HCT116 (cell line): ENCODE measurements at regions not wholly inside any gene's neighbourhood (a gene's known extent, or its start where the extent isn't known, plus 50 kb on each side); places are given as distances from the start of the nearest gene placed in this dataset.

Source experiments
- ATAC-seq: fragments of 200-7000 bp; cut with Tn5 transposase; 2 replicates; pipeline ENCODE4 v1.9.1; 2020; ENCODE audit warnings: mild to moderate bottlenecking, moderate library complexity
- BruUV-seq: library from RNA; stranded (reverse); fragments of 400-500 nt; replicated peaks from 2 replicates; lab custom pipeline; 2021; lab: Mats Ljungman, UMichigan
- CTCF ChIA-PET: fragments of 300-600 bp; sonication (Branson Sonifier 250); formaldehyde crosslinking; loops from one replicate; lab custom pipeline; 2021; ENCODE audit warnings: antibody characterized with exemption; lab: Charles Lee
- POLR2A ChIA-PET: fragments of 300-600, 350-600 bp; sonication (Branson Sonifier 250); formaldehyde crosslinking; loops from one replicate; lab custom pipeline; 2021; ENCODE audit warnings: antibody characterized with exemption; lab: Charles Lee
- RAD21 ChIA-PET, 2 experiments: fragments of 300-600 bp; sonication (Branson Sonifier 250); formaldehyde crosslinking; loops; one replicate each; lab custom pipeline; 2023; ENCODE audit warnings: low total read pairs in 2 of 2; ENCODE audit not compliant: uncharacterized antibody in 2 of 2, unreplicated experiment in 2 of 2, low non-redundant PET in 1 of 2; lab: Charles Lee
- DNase-seq: peaks from one replicate; pipeline ENCODE4 v3.0.0-alpha.2; 2010; ENCODE audit warnings: low read depth, low spot score
- H2AFZ ChIP-seq: fragments of 200-600 bp; shearing (Covaris generic), sonication (generic); 2 replicates; pipeline ENCODE4 v1.6.1; 2017; ENCODE audit warnings: low read depth, mixed run types, mixed read lengths, antibody characterized with exemption, low read length; ENCODE audit not compliant: poor library complexity, severe bottlenecking
- H3K27ac ChIP-seq: 2 replicates; pipeline ENCODE4 v1.5.1; 2012; ENCODE audit warnings: low read depth, low read length
- H3K27me3 ChIP-seq: fragments of 200-600 bp; sonication (generic); 2 replicates; pipeline ENCODE4 v1.6.1; 2016; ENCODE audit warnings: mixed run types, low read length, mixed read lengths; ENCODE audit not compliant: insufficient read depth
- H3K36me3 ChIP-seq, 2 experiments: fragments of 200-500 bp in 1 of 2; fragments of 200-600 bp in 1 of 2; sonication (Bioruptor generic) in 1 of 2; sonication (generic) in 1 of 2; 2 replicates each; pipeline versions ENCODE4 v1.5.1 to v1.6.1; 2014 to 2016; ENCODE audit warnings: low read length in 2 of 2, inconsistent platforms in 1 of 2, mixed read lengths in 1 of 2, mixed run types in 1 of 2; ENCODE audit not compliant: insufficient read depth in 2 of 2, control insufficient read depth in 1 of 2
- H3K4me1 ChIP-seq, 2 experiments: fragments of 200-600 bp in 1 of 2; sonication (generic) in 1 of 2; 2 replicates each; pipeline versions ENCODE4 v1.5.1 to v1.6.1; 2012 to 2017; ENCODE audit warnings: low read length in 2 of 2, inconsistent platforms in 1 of 2, mild to moderate bottlenecking in 1 of 2, mixed read lengths in 1 of 2, mixed run types in 1 of 2, moderate library complexity in 1 of 2; ENCODE audit not compliant: insufficient read depth in 2 of 2, control insufficient read depth in 1 of 2
- H3K4me2 ChIP-seq: fragments of 200-600 bp; sonication (generic); 2 replicates; pipeline ENCODE4 v1.6.1; 2017; ENCODE audit warnings: mixed run types, low read length, mixed read lengths
- H3K4me3 ChIP-seq, 2 experiments: fragments of 200-600 bp in 1 of 2; sonication (generic) in 1 of 2; replicated peaks in 1 of 2; 2 replicates each; pipeline ENCODE4 v1.5.1; 2011 to 2016; ENCODE audit warnings: low read length in 2 of 2, control low read depth in 1 of 2, low read depth in 1 of 2, mild to moderate bottlenecking in 1 of 2, mixed read lengths in 1 of 2, mixed run types in 1 of 2
- H3K79me2 ChIP-seq: fragments of 200-600 bp; sonication (generic); 2 replicates; pipeline ENCODE4 v1.6.1; 2017; ENCODE audit warnings: mild to moderate bottlenecking, mixed run types, low read length, moderate library complexity, mixed read lengths; ENCODE audit not compliant: insufficient read depth
- H3K9ac ChIP-seq: fragments of 200-600 bp; sonication (generic); 2 replicates; pipeline ENCODE4 v1.6.1; 2016; ENCODE audit warnings: low read length, mixed read lengths
- H3K9me2 ChIP-seq: fragments of 200-600 bp; sonication (generic), shearing (Covaris generic); 2 replicates; pipeline ENCODE4 v1.6.1; 2017; ENCODE audit warnings: mixed run types, mild to moderate bottlenecking, moderate library complexity; ENCODE audit not compliant: insufficient read depth
- H3K9me3 ChIP-seq, 2 experiments: fragments of 200-500 bp in 1 of 2; fragments of 200-600 bp in 1 of 2; sonication (Bioruptor generic) in 1 of 2; sonication (generic) in 1 of 2; 2 replicates each; pipeline ENCODE4 v1.6.1; 2014 to 2017; ENCODE audit warnings: low read length in 2 of 2, mixed read lengths in 2 of 2, inconsistent platforms in 1 of 2, low read depth in 1 of 2, mild to moderate bottlenecking in 1 of 2, mixed run types in 1 of 2, moderate library complexity in 1 of 2; ENCODE audit not compliant: control insufficient read depth in 1 of 2, insufficient read depth in 1 of 2
- H4K20me1 ChIP-seq: fragments of 200-600 bp; sonication (generic), shearing (Covaris generic); 2 replicates; pipeline ENCODE4 v1.6.1; 2017; ENCODE audit warnings: mixed run types, mild to moderate bottlenecking, moderate library complexity; ENCODE audit not compliant: insufficient read depth
- CEBPB ChIP-seq: IDR thresholded peaks from 2 replicates; pipeline ENCODE4 v1.6.1; 2012; ENCODE audit warnings: low read depth
- EGR1 ChIP-seq: IDR thresholded peaks from 2 replicates; pipeline ENCODE4 v1.6.1; 2012; ENCODE audit warnings: low read depth
- ELF1 ChIP-seq: IDR thresholded peaks from 2 replicates; pipeline ENCODE4 v1.6.1; 2012; ENCODE audit warnings: low read depth, borderline replicate concordance
- EZH2 ChIP-seq: fragments of 200-600 bp; sonication (generic); IDR thresholded peaks from 2 replicates; pipeline ENCODE4 v1.6.1; 2017; ENCODE audit warnings: antibody characterized with exemption, mixed run types
- EZH2phosphoT487 ChIP-seq: fragments of 200-600 bp; IDR thresholded peaks from 2 replicates; pipeline ENCODE4 v1.6.1; 2018; ENCODE audit warnings: antibody characterized with exemption, borderline replicate concordance
- JUND ChIP-seq: IDR thresholded peaks from 2 replicates; pipeline ENCODE4 v1.6.1; 2012
- POLR2A ChIP-seq: IDR thresholded peaks from 2 replicates; pipeline ENCODE4 v1.7.0; 2011; ENCODE audit warnings: borderline replicate concordance; ENCODE audit not compliant: insufficient read depth, insufficient read length; ENCODE audit errors: extremely low read depth
- POLR2AphosphoS5 ChIP-seq: IDR thresholded peaks from 2 replicates; pipeline ENCODE4 v1.6.1; 2011; ENCODE audit warnings: mild to moderate bottlenecking, low read depth, low read length, moderate library complexity
- RAD21 ChIP-seq: IDR thresholded peaks from 2 replicates; pipeline ENCODE4 v1.6.1; 2012; ENCODE audit warnings: low read depth, mild to moderate bottlenecking
- REST ChIP-seq: IDR thresholded peaks from 2 replicates; pipeline ENCODE4 v1.6.1; 2012; ENCODE audit warnings: low read depth
- SIN3A ChIP-seq: IDR thresholded peaks from 2 replicates; pipeline ENCODE4 v1.6.1; 2012; ENCODE audit warnings: low read depth
- SP1 ChIP-seq: IDR thresholded peaks from 2 replicates; pipeline ENCODE4 v1.6.1; 2012; ENCODE audit warnings: low read depth
- SRF ChIP-seq: IDR thresholded peaks from 2 replicates; pipeline ENCODE4 v1.6.1; 2012; ENCODE audit warnings: low read depth
- TCF7L2 ChIP-seq: IDR thresholded peaks from 2 replicates; pipeline ENCODE4 v1.7.0; 2011; ENCODE audit warnings: borderline replicate concordance, inconsistent platforms; ENCODE audit not compliant: insufficient read depth, insufficient read length; ENCODE audit errors: extremely low read depth
- YY1 ChIP-seq: IDR thresholded peaks from 2 replicates; pipeline ENCODE4 v1.6.1; 2011; ENCODE audit warnings: low read length, low read depth, moderate library complexity, mild to moderate bottlenecking; ENCODE audit not compliant: insufficient replicate concordance; ENCODE audit errors: extremely low read depth
- ZBTB33 ChIP-seq: IDR thresholded peaks from 2 replicates; pipeline ENCODE4 v1.6.1; 2011; ENCODE audit warnings: mild to moderate bottlenecking, low read length, moderate library complexity; ENCODE audit not compliant: insufficient replicate concordance; ENCODE audit errors: extremely low read depth
- ZFX ChIP-seq: fragments of 450-650 bp; IDR thresholded peaks from 2 replicates; pipeline ENCODE4 v1.6.1; 2017
- ZNF274 ChIP-seq: fragments of 200-500 bp; sonication (Bioruptor generic); IDR thresholded peaks from 2 replicates; pipeline ENCODE4 v1.6.1; 2014; ENCODE audit warnings: mild to moderate bottlenecking, low read depth, low read length, inconsistent platforms
- intact Hi-C: fragments of 100-400 bp; cut with micrococcal nuclease; formaldehyde crosslinking; loops from 2 replicates; pipeline ENCODE4 v1.10.0; 2022
- TF ChIP-seq, protein P1 (sequence below): IDR thresholded peaks from 2 replicates; pipeline ENCODE4 v1.6.1; 2012

GRCh38 chr5:125597338-125597737, 825.9 kb upstream of the GRAMD2B start:
- RAD21 ChIA-PET: no interaction called here
- DNase-seq: no peak
- no TSS peak for BruUV-seq
- Histone ChIP-seq H2AFZ (no peak overlapping the region), H3K9ac (no peak overlapping the region), H3K4me2 (no peak overlapping the region), H3K27ac (no peak overlapping the region), H3K27me3 (no peaks in the 10 kb centered on the region), H3K9me3 (no peaks in the 10 kb centered on the region), H3K4me3 (no peak overlapping the region), H3K36me3 (no peaks in the 10 kb centered on the region), H3K4me1 (no peaks in the 10 kb centered on the region), H3K79me2 (no peaks in the 10 kb centered on the region), H4K20me1 (no peaks in the 10 kb centered on the region), H3K9me2 (no peaks in the 10 kb centered on the region)
- no peak for ATAC-seq
- intact Hi-C loops: no loop called here
- POLR2A ChIA-PET: no interaction called here
- no peak for TF ChIP-seq EZH2phosphoT487
- no peak for TF ChIP-seq POLR2A
- no peak for TF ChIP-seq YY1
- TF ChIP-seq, protein P1, sequence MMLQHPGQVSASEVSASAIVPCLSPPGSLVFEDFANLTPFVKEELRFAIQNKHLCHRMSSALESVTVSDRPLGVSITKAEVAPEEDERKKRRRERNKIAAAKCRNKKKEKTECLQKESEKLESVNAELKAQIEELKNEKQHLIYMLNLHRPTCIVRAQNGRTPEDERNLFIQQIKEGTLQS: no peak
- TF ChIP-seq SIN3A: no peak
- TF ChIP-seq EZH2: no peak
- no peak for TF ChIP-seq CEBPB
- TF ChIP-seq ZNF274: no peak
- no peak for TF ChIP-seq ZFX
- no peak for TF ChIP-seq SRF
- no peak for TF ChIP-seq REST
- no peak for TF ChIP-seq RAD21
- TF ChIP-seq TCF7L2: no peak
- no peak for TF ChIP-seq JUND
- TF ChIP-seq ZBTB33: no peak
- TF ChIP-seq ELF1: no peak
- no peak for TF ChIP-seq EGR1
- no peak for TF ChIP-seq POLR2AphosphoS5
- TF ChIP-seq SP1: no peak
- CTCF ChIA-PET: no interaction called here
